ENCODE measurements at regions not wholly inside any gene's neighbourhood (a gene's known extent, or its start where the extent isn't known, plus 50 kb on each side); places are given as distances from the start of the nearest gene placed in this dataset.
"Not testable (repeated sequence)": the region's sequence is repeated elsewhere in the genome, so short reads cannot be mapped to it uniquely, and the experiment has no call there.

GRCh38 chr1:172849653-172850052 lies 190.8 kb downstream of the FASLG start:
- H3K4me2 ChIP-seq (ENCODE audit: unreplicated experiment), result no peak overlapping the region
- no peaks in the 10 kb centered on the region for H4K20me1 ChIP-seq (ENCODE audit: insufficient read depth)
- DNase-seq, result no peak
- H3K9me2 ChIP-seq (ENCODE audit: insufficient read depth), result no peaks in the 10 kb centered on the region
- in situ Hi-C loops (cut with MboI), result no loop called here
- no peaks in the 10 kb centered on the region for H3K36me3 ChIP-seq (ENCODE audit: low read depth)
- no peaks in the 10 kb centered on the region for H3K79me2 ChIP-seq (ENCODE audit: insufficient read depth)
- TF ChIP-seq EZH2 (IDR thresholded peaks at IDR 0.05; ENCODE audit: insufficient read depth, poor library complexity, severe bottlenecking), result no peak
- TF ChIP-seq EZH2phosphoT487 (IDR thresholded peaks at IDR 0.05; ENCODE audit: insufficient read depth, low read depth), result no peak
- H3K9ac ChIP-seq, result no peak overlapping the region
- 95 to 100% methylated on average over 2 of the region's 2 CpGs for WGBS, 2 experiments (ENCODE audit: low coverage in 1 of 2, low lambda C conversion rate in 2 of 2, missing lambda C conversion rate in 2 of 2)
- H3K4me1 ChIP-seq (ENCODE audit: insufficient read depth), result no peaks in the 10 kb centered on the region
- no peaks in the 10 kb centered on the region for H3F3A ChIP-seq (ENCODE audit: insufficient read depth)
- H3K27ac ChIP-seq, result no peak overlapping the region
- no peak overlapping the region for H2AFZ ChIP-seq
- H3K4me3 ChIP-seq, result no peak overlapping the region
- H3K27me3 ChIP-seq (replicated peaks; ENCODE audit: insufficient read depth), result no peaks in the 10 kb centered on the region
- no peaks in the 10 kb centered on the region for H3K9me3 ChIP-seq (ENCODE audit: low read depth)

GRCh38 chr1:172851077-172851476 lies 192.2 kb downstream of the FASLG start:
- Histone ChIP-seq H4K20me1 (ENCODE audit: insufficient read depth) (no peaks in the 10 kb centered on the region), H3K9me2 (ENCODE audit: insufficient read depth) (no peaks in the 10 kb centered on the region), H3K4me3 (no peak overlapping the region), H2AFZ (peak overlapping the region; percentile 70), H3F3A (ENCODE audit: insufficient read depth) (no peaks in the 10 kb centered on the region), H3K4me2 (ENCODE audit: unreplicated experiment) (no peak overlapping the region), H3K27me3 (replicated peaks; ENCODE audit: insufficient read depth) (no peaks in the 10 kb centered on the region), H3K79me2 (ENCODE audit: insufficient read depth) (no peaks in the 10 kb centered on the region), H3K36me3 (ENCODE audit: low read depth) (no peaks in the 10 kb centered on the region), H3K9me3 (ENCODE audit: low read depth) (no peaks in the 10 kb centered on the region), H3K4me1 (ENCODE audit: insufficient read depth) (no peaks in the 10 kb centered on the region), H3K27ac (no peak overlapping the region), H3K9ac (no peak overlapping the region)
- 25 to 29% methylated on average over 8 of the region's 8 CpGs for WGBS, 2 experiments (ENCODE audit: low coverage in 1 of 2, low lambda C conversion rate in 2 of 2, missing lambda C conversion rate in 2 of 2)
- no peak for TF ChIP-seq EZH2 (IDR thresholded peaks at IDR 0.05; ENCODE audit: insufficient read depth, poor library complexity, severe bottlenecking)
- TF ChIP-seq EZH2phosphoT487 (IDR thresholded peaks at IDR 0.05; ENCODE audit: insufficient read depth, low read depth), result no peak
- DNase-seq, result no peak
- in situ Hi-C loops (cut with MboI), result no loop called here

- Histone ChIP-seq H3K9ac (no peak overlapping the region), H3K36me3 (ENCODE audit: low read depth) (no peaks in the 10 kb centered on the region), H3K27ac (no peak overlapping the region), H3F3A (ENCODE audit: insufficient read depth) (no peaks in the 10 kb centered on the region), H3K9me2 (ENCODE audit: insufficient read depth) (no peaks in the 10 kb centered on the region), H3K27me3 (replicated peaks; ENCODE audit: insufficient read depth) (no peaks in the 10 kb centered on the region), H3K9me3 (ENCODE audit: low read depth) (no peaks in the 10 kb centered on the region), H3K4me2 (ENCODE audit: unreplicated experiment) (no peak overlapping the region), H3K4me1 (ENCODE audit: insufficient read depth) (no peaks in the 10 kb centered on the region), H4K20me1 (ENCODE audit: insufficient read depth) (no peaks in the 10 kb centered on the region), H3K79me2 (ENCODE audit: insufficient read depth) (no peaks in the 10 kb centered on the region), H3K4me3 (no peak overlapping the region), H2AFZ (no peak overlapping the region)
- WGBS, 2 experiments (ENCODE audit: low coverage in 1 of 2, low lambda C conversion rate in 2 of 2, missing lambda C conversion rate in 2 of 2), result 89 to 95% methylated on average over 2 of the region's 2 CpGs
- in situ Hi-C loops (cut with MboI), result no loop called here
- no peak for DNase-seq
- TF ChIP-seq EZH2phosphoT487 (IDR thresholded peaks at IDR 0.05; ENCODE audit: insufficient read depth, low read depth) (no peak), EZH2 (IDR thresholded peaks at IDR 0.05; ENCODE audit: insufficient read depth, poor library complexity, severe bottlenecking) (no peak)
These were observed 193.0 kb downstream of the FASLG start for GRCh38 chr1:172851856-172852255.

GRCh38 chr1:172855983-172856382 lies 194.8 kb downstream of the TNFSF18 start:
- H3F3A ChIP-seq (ENCODE audit: insufficient read depth); H3K36me3 ChIP-seq (ENCODE audit: low read depth); H3K9ac ChIP-seq; in situ Hi-C loops (cut with MboI); H2AFZ ChIP-seq; H3K4me3 ChIP-seq; H3K27me3 ChIP-seq (replicated peaks; ENCODE audit: insufficient read depth); H3K27ac ChIP-seq; H3K4me2 ChIP-seq (ENCODE audit: unreplicated experiment); H3K9me2 ChIP-seq (ENCODE audit: insufficient read depth); H3K79me2 ChIP-seq (ENCODE audit: insufficient read depth); H4K20me1 ChIP-seq (ENCODE audit: insufficient read depth); H3K9me3 ChIP-seq (ENCODE audit: low read depth); H3K4me1 ChIP-seq (ENCODE audit: insufficient read depth); DNase-seq: not testable (repeated sequence)
- 65 to 75% methylated on average over 9 of the region's 9 CpGs for WGBS, 2 experiments (ENCODE audit: low coverage in 1 of 2, low lambda C conversion rate in 2 of 2, missing lambda C conversion rate in 2 of 2)

- no peak overlapping the region for H3K4me2 ChIP-seq (ENCODE audit: unreplicated experiment)
- no peak overlapping the region for H2AFZ ChIP-seq
- no peak for TF ChIP-seq EZH2phosphoT487 (IDR thresholded peaks at IDR 0.05; ENCODE audit: insufficient read depth, low read depth)
- TF ChIP-seq EZH2 (IDR thresholded peaks at IDR 0.05; ENCODE audit: insufficient read depth, poor library complexity, severe bottlenecking), result no peak
- no peaks in the 10 kb centered on the region for H3K9me3 ChIP-seq (ENCODE audit: low read depth)
- no peak overlapping the region for H3K9ac ChIP-seq
- H4K20me1 ChIP-seq (ENCODE audit: insufficient read depth), result no peaks in the 10 kb centered on the region
- WGBS, 2 experiments (ENCODE audit: low coverage in 1 of 2, low lambda C conversion rate in 2 of 2, missing lambda C conversion rate in 2 of 2), result 96 to 98% methylated on average over 2 of the region's 2 CpGs
- H3K4me3 ChIP-seq, result no peak overlapping the region
- H3K36me3 ChIP-seq (ENCODE audit: low read depth), result no peaks in the 10 kb centered on the region
- H3K27ac ChIP-seq, result no peak overlapping the region
- peaks cover 5% of the 10 kb centered on the region for H3F3A ChIP-seq (ENCODE audit: insufficient read depth)
- H3K4me1 ChIP-seq (ENCODE audit: insufficient read depth), result peaks cover 8% of the 10 kb centered on the region
- no peaks in the 10 kb centered on the region for H3K9me2 ChIP-seq (ENCODE audit: insufficient read depth)
- in situ Hi-C loops (cut with MboI), result no loop called here
- no peak for DNase-seq
- H3K27me3 ChIP-seq (replicated peaks; ENCODE audit: insufficient read depth), result no peaks in the 10 kb centered on the region
- H3K79me2 ChIP-seq (ENCODE audit: insufficient read depth), result no peaks in the 10 kb centered on the region
These were observed 187.7 kb downstream of the TNFSF18 start for GRCh38 chr1:172863031-172863430.

All from GM23248 (cell line).